ENCODE measurements at regions not wholly inside any gene's neighbourhood (a gene's known extent, or its start where the extent isn't known, plus 50 kb on each side); places are given as distances from the start of the nearest gene placed in this dataset.

GRCh38 chr4:189525304-189525703 is 415.4 kb upstream of the FRG1 start:
- no peak for TF ChIP-seq CTCF (IDR thresholded peaks at IDR 0.05; ENCODE audit: low read depth, low read length, poor library complexity, severe bottlenecking)
- no peak for TF ChIP-seq EZH2phosphoT487 (IDR thresholded peaks at IDR 0.05; ENCODE audit: borderline replicate concordance, low read length)

Measured in DOHH2 (cell line).